HEK293T (cell line): ENCODE measurements at regions not wholly inside any gene's neighbourhood (a gene's known extent, or its start where the extent isn't known, plus 50 kb on each side); places are given as distances from the start of the nearest gene placed in this dataset.

Experiments
- ARNT ChIP-seq: fragments of 450-650 bp; IDR thresholded peaks from 2 replicates; pipeline ENCODE4 v1.6.1; 2017; ENCODE audit warnings: mild to moderate bottlenecking
- BHLHE40 ChIP-seq: fragments of 450-650 bp; IDR thresholded peaks from 2 replicates; pipeline ENCODE4 v1.6.1; 2016; ENCODE audit warnings: mild to moderate bottlenecking, moderate library complexity, borderline replicate concordance
- ELF4 ChIP-seq: fragments of 450-650 bp; IDR thresholded peaks from 2 replicates; pipeline ENCODE4 v1.6.1; 2017; ENCODE audit warnings: antibody characterized with exemption
- FOXA1 ChIP-seq: fragments of 450-650 bp; IDR thresholded peaks from 2 replicates; pipeline ENCODE4 v1.6.1; 2016; ENCODE audit warnings: mild to moderate bottlenecking
- FOXK2 ChIP-seq: fragments of 450-650 bp; IDR thresholded peaks from 2 replicates; pipeline ENCODE4 v1.6.1; 2016; ENCODE audit warnings: mild to moderate bottlenecking
- FOXM1 ChIP-seq: fragments of 450-650 bp; IDR thresholded peaks from 2 replicates; pipeline ENCODE4 v1.6.1; 2017; ENCODE audit warnings: mild to moderate bottlenecking, borderline replicate concordance
- HDGF ChIP-seq: fragments of 450-650 bp; IDR thresholded peaks from 2 replicates; pipeline ENCODE4 v1.6.1; 2017; ENCODE audit warnings: antibody characterized with exemption, borderline replicate concordance
- LEF1 ChIP-seq: fragments of 450-650 bp; IDR thresholded peaks from 2 replicates; pipeline ENCODE4 v1.6.1; 2017; ENCODE audit warnings: mild to moderate bottlenecking, borderline replicate concordance
- PKNOX1 ChIP-seq: fragments of 450-650 bp; IDR thresholded peaks from 2 replicates; pipeline ENCODE4 v1.6.1; 2016
- SP1 ChIP-seq: fragments of 450-650 bp; IDR thresholded peaks from 2 replicates; pipeline ENCODE4 v1.6.1; 2017
- SUZ12 ChIP-seq: fragments of 450-650 bp; IDR thresholded peaks from 2 replicates; pipeline ENCODE4 v1.6.1; 2016; ENCODE audit warnings: mild to moderate bottlenecking
- TARDBP ChIP-seq: fragments of 450-650 bp; IDR thresholded peaks from 2 replicates; pipeline ENCODE4 v1.6.1; 2016
- ZNF384 ChIP-seq: fragments of 450-650 bp; IDR thresholded peaks from 2 replicates; pipeline ENCODE4 v1.6.1; 2016

GRCh38 chr15:95489103-95489502, 841.4 kb upstream of the NR2F2 start:
- TF ChIP-seq FOXM1 (no peak), ZNF384 (no peak), SP1 (no peak), PKNOX1 (no peak), TARDBP (no peak), SUZ12 (no peak), FOXK2 (no peak), BHLHE40 (no peak), ARNT (no peak), LEF1 (no peak), HDGF (no peak), FOXA1 (no peak), ELF4 (no peak)
